Adrenal gland (tissue), 5 donors: ENCODE measurements at regions not wholly inside any gene's neighbourhood (a gene's known extent, or its start where the extent isn't known, plus 50 kb on each side); places are given as distances from the start of the nearest gene placed in this dataset.
"Not testable (repeated sequence)": the region's sequence is repeated elsewhere in the genome, so short reads cannot be mapped to it uniquely, and the experiment has no call there.

Source experiments
- POLR2A ChIP-seq, 2 donors: fragments of 450-650 bp; IDR thresholded peaks; one replicate each; pipeline ENCODE4 v1.6.1; 2017; ENCODE audit warnings: antibody characterized with exemption in 2 of 2, mild to moderate bottlenecking in 2 of 2, moderate library complexity in 1 of 2
- TF ChIP-seq, protein P1 (sequence below), 6 experiments: fragments of 450-650 bp in 4 of 6; fragments of 200-600 bp in 2 of 6; sonication (generic) in 1 of 6; IDR thresholded peaks; 1 replicate in 5 of 6; 2 replicates in 1 of 6; pipeline versions ENCODE4 v1.5.1 to v1.8.0; 2016 to 2021; ENCODE audit warnings: antibody characterized with exemption in 6 of 6, mild to moderate bottlenecking in 2 of 6, moderate library complexity in 1 of 6
- donor health status: DM: no; HTN: no; CAD: no.

DNA sequence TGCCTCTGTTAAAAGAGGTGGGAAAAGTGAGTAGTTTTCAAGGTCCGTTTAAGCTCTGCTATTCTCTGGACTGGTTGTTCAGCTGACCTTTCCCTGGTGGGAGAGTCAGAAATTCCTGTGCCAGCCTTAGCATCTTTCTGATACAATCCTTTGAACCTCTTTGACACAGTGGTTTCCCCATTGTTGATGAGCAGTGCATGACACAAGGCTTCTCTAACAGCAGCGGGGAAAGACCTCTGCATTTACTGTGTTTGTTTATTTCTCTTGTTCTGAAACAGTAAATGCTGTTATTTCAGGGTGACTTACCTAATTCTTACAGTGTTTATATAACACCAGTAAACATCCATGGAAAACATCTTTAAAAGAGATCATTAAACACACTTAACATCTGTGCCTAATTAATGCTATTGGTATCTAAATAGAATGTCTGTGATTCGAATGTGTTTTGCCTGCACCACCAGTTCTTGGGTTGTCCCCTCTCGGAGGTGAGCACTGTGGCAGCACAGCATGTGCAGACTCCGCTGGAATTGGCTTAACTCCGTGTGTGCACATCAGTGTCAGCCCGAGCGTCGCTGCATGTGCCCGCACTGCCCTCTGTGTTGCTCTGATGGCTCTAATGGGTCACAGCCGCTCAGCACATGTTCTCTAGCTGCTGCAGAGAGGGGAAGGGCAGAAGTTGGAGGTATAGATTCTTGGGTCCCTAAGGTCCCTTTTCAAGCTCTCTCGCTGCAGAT, 104.3 kb downstream of the TBC1D26 start:
- TF ChIP-seq, protein P1, sequence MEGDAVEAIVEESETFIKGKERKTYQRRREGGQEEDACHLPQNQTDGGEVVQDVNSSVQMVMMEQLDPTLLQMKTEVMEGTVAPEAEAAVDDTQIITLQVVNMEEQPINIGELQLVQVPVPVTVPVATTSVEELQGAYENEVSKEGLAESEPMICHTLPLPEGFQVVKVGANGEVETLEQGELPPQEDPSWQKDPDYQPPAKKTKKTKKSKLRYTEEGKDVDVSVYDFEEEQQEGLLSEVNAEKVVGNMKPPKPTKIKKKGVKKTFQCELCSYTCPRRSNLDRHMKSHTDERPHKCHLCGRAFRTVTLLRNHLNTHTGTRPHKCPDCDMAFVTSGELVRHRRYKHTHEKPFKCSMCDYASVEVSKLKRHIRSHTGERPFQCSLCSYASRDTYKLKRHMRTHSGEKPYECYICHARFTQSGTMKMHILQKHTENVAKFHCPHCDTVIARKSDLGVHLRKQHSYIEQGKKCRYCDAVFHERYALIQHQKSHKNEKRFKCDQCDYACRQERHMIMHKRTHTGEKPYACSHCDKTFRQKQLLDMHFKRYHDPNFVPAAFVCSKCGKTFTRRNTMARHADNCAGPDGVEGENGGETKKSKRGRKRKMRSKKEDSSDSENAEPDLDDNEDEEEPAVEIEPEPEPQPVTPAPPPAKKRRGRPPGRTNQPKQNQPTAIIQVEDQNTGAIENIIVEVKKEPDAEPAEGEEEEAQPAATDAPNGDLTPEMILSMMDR (IDR thresholded peaks at IDR 0.05) = not testable (repeated sequence)
- TF ChIP-seq POLR2A (IDR thresholded peaks at IDR 0.05) = not testable (repeated sequence)
